ENCODE measurements at regions not wholly inside any gene's neighbourhood (a gene's known extent, or its start where the extent isn't known, plus 50 kb on each side); places are given as distances from the start of the nearest gene placed in this dataset.

DNA sequence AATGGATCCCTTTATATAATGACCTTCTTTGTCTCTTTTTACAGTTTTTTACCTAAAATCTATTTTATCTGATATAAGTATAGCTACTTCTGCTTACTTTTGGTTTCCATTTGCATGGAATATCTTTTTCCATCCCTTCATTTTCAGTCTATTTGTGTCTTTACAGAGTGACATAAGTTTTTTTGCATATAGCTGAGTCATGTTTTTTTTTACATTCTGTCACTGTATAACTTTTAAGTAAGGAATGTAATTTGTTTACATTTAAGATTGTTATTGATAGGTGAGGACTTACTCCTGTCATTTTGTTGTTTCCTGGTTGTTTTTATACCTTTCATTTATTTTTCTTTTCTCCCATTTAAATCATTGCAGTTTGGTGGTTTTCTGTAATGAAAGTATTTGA, 402.7 kb upstream of the ADGRL2 start:
- TF ChIP-seq CTCF (IDR thresholded peaks at IDR 0.05; ENCODE audit: insufficient read depth, low read length, poor library complexity, severe bottlenecking) (no peak), EZH2phosphoT487 (conservative IDR thresholded peaks at IDR 0.05; ENCODE audit: low read length) (no peak)

All from SU-DHL-6 (cell line).